Ishikawa (cell line): ENCODE measurements at regions not wholly inside any gene's neighbourhood (a gene's known extent, or its start where the extent isn't known, plus 50 kb on each side); places are given as distances from the start of the nearest gene placed in this dataset.

Source experiments
- CEBPB ChIP-seq: IDR thresholded peaks from 2 replicates; pipeline ENCODE4 v1.6.1; 2012
- CREB1 ChIP-seq: IDR thresholded peaks from 2 replicates; pipeline ENCODE4 v1.6.1; 2012; ENCODE audit warnings: low read depth
- EGR1 ChIP-seq: IDR thresholded peaks from 2 replicates; pipeline ENCODE4 v1.6.1; 2012
- EP300 ChIP-seq: IDR thresholded peaks from 2 replicates; pipeline ENCODE4 v1.6.1; 2012; ENCODE audit warnings: borderline replicate concordance
- NFIC ChIP-seq: IDR thresholded peaks from 2 replicates; pipeline ENCODE4 v1.6.1; 2012
- RAD21 ChIP-seq: IDR thresholded peaks from 2 replicates; pipeline ENCODE4 v1.6.1; 2012; ENCODE audit warnings: low read depth
- REST ChIP-seq: IDR thresholded peaks from 2 replicates; pipeline ENCODE4 v1.6.1; 2012; ENCODE audit warnings: low read depth, mild to moderate bottlenecking
- TCF12 ChIP-seq: IDR thresholded peaks from 2 replicates; pipeline ENCODE4 v1.6.1; 2012; ENCODE audit warnings: low read depth
- YY1 ChIP-seq: IDR thresholded peaks from 2 replicates; pipeline ENCODE4 v1.6.1; 2012; ENCODE audit warnings: low read depth
- TF ChIP-seq, protein P1 (sequence below): IDR thresholded peaks from 2 replicates; pipeline ENCODE4 v1.6.1; 2012
- TF ChIP-seq, protein P2 (sequence below): IDR thresholded peaks from 2 replicates; pipeline ENCODE4 v1.6.1; 2012

GRCh38 chr3:153621953-153622352 is 459.9 kb downstream of the RAP2B start:
- TF ChIP-seq REST (no peak), EP300 (no peak), EGR1 (no peak), TCF12 (no peak), CEBPB (no peak), CREB1 (no peak), NFIC (no peak), RAD21 (no peak), YY1 (no peak)
- TF ChIP-seq, protein P1, sequence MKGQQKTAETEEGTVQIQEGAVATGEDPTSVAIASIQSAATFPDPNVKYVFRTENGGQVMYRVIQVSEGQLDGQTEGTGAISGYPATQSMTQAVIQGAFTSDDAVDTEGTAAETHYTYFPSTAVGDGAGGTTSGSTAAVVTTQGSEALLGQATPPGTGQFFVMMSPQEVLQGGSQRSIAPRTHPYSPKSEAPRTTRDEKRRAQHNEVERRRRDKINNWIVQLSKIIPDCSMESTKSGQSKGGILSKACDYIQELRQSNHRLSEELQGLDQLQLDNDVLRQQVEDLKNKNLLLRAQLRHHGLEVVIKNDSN = no peak
- TF ChIP-seq, protein P2, sequence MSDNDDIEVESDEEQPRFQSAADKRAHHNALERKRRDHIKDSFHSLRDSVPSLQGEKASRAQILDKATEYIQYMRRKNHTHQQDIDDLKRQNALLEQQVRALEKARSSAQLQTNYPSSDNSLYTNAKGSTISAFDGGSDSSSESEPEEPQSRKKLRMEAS = no peak
